ENCODE measurements at regions not wholly inside any gene's neighbourhood (a gene's known extent, or its start where the extent isn't known, plus 50 kb on each side); places are given as distances from the start of the nearest gene placed in this dataset.

GRCh38 chrX:145484740-145485139 lies 237.4 kb downstream of the SPANXN1 start:
- no peak overlapping the region for H2BK5ac ChIP-seq (ENCODE audit: low read depth, low read length, poor library complexity, severe bottlenecking)
- H3K27me3 ChIP-seq (ENCODE audit: control insufficient read depth in 1 of 2, insufficient read depth in 1 of 2, low read length in 2 of 2): no peaks in the 10 kb centered on the region
- H2BK15ac ChIP-seq (ENCODE audit: low read depth, poor library complexity, severe bottlenecking): no peak overlapping the region
- H3K9ac ChIP-seq (ENCODE audit: low read length): no peak overlapping the region
- no peak overlapping the region for H2BK12ac ChIP-seq (ENCODE audit: low read length in 2 of 2)
- H2AK5ac ChIP-seq (ENCODE audit: low read length, severe bottlenecking): no peak overlapping the region
- no peaks in the 10 kb centered on the region for H3K79me1 ChIP-seq (replicated peaks; ENCODE audit: low read length, poor library complexity, severe bottlenecking)
- H3K4me1 ChIP-seq (ENCODE audit: control insufficient read depth, insufficient read depth, low read depth, low read length): no peaks in the 10 kb centered on the region
- H3K4me2 ChIP-seq (ENCODE audit: low read length, poor library complexity, severe bottlenecking): no peak overlapping the region
- no peak overlapping the region for H2AFZ ChIP-seq (ENCODE audit: low read depth, low read length)
- no peak overlapping the region for H4K8ac ChIP-seq (ENCODE audit: low read length)
- H3K4ac ChIP-seq (ENCODE audit: low read depth in 1 of 2, low read length in 2 of 2): no peak overlapping the region
- DNase-seq: no peak
- H3K23ac ChIP-seq (ENCODE audit: low read length in 2 of 2): no peak overlapping the region
- H3K36me3 ChIP-seq (ENCODE audit: control insufficient read depth in 1 of 2, insufficient read depth in 2 of 2, low read depth in 1 of 2, low read length in 2 of 2): no peaks in the 10 kb centered on the region
- no peak overlapping the region for H3K14ac ChIP-seq (ENCODE audit: low read length in 2 of 2)
- H2BK120ac ChIP-seq (ENCODE audit: low read depth, low read length): no peak overlapping the region
- peaks cover 8% of the 10 kb centered on the region for H3K9me3 ChIP-seq (ENCODE audit: control insufficient read depth, low read length)
- H3K4me3 ChIP-seq (ENCODE audit: insufficient read depth in 1 of 2, low read depth in 1 of 2, low read length in 2 of 2): no peak overlapping the region
- no peak overlapping the region for H3K18ac ChIP-seq (ENCODE audit: low read depth in 1 of 2, low read length in 2 of 2)
- H4K91ac ChIP-seq (ENCODE audit: low read length): no peak overlapping the region
- no peak overlapping the region for H3K27ac ChIP-seq (ENCODE audit: low read length, poor library complexity, severe bottlenecking)

GRCh38 chrX:145502670-145503069 lies 255.4 kb downstream of the SPANXN1 start:
- Histone ChIP-seq H3K9ac (ENCODE audit: low read length) (no peak overlapping the region), H2BK12ac (ENCODE audit: low read length in 2 of 2) (no peak overlapping the region), H4K91ac (ENCODE audit: low read length) (no peak overlapping the region), H2AK5ac (ENCODE audit: low read length, severe bottlenecking) (no peak overlapping the region), H3K27me3 (ENCODE audit: control insufficient read depth in 1 of 2, insufficient read depth in 1 of 2, low read length in 2 of 2) (no peaks in the 10 kb centered on the region), H2BK15ac (ENCODE audit: low read depth, poor library complexity, severe bottlenecking) (no peak overlapping the region), H3K14ac (ENCODE audit: low read length in 2 of 2) (no peak overlapping the region), H3K4ac (ENCODE audit: low read depth in 1 of 2, low read length in 2 of 2) (no peak overlapping the region), H3K27ac (ENCODE audit: low read length, poor library complexity, severe bottlenecking) (no peak overlapping the region), H3K9me3 (ENCODE audit: control insufficient read depth, low read length) (peaks cover 6% of the 10 kb centered on the region), H2AFZ (ENCODE audit: low read depth, low read length) (no peak overlapping the region), H3K36me3 (ENCODE audit: control insufficient read depth in 1 of 2, insufficient read depth in 2 of 2, low read depth in 1 of 2, low read length in 2 of 2) (no peaks in the 10 kb centered on the region), H4K8ac (ENCODE audit: low read length) (no peak overlapping the region), H3K23ac (ENCODE audit: low read length in 2 of 2) (no peak overlapping the region), H2BK5ac (ENCODE audit: low read depth, low read length, poor library complexity, severe bottlenecking) (no peak overlapping the region), H3K18ac (ENCODE audit: low read depth in 1 of 2, low read length in 2 of 2) (no peak overlapping the region), H3K4me2 (ENCODE audit: low read length, poor library complexity, severe bottlenecking) (no peak overlapping the region), H3K79me1 (replicated peaks; ENCODE audit: low read length, poor library complexity, severe bottlenecking) (no peaks in the 10 kb centered on the region), H3K4me3 (ENCODE audit: insufficient read depth in 1 of 2, low read depth in 1 of 2, low read length in 2 of 2) (no peak overlapping the region), H2BK120ac (ENCODE audit: low read depth, low read length) (no peak overlapping the region), H3K4me1 (ENCODE audit: control insufficient read depth, insufficient read depth, low read depth, low read length) (no peaks in the 10 kb centered on the region)
- WGBS: 63% methylated on average over 3 of the region's 4 CpGs
- no peak for DNase-seq

GRCh38 chrX:145506214-145506613 lies 258.9 kb downstream of the SPANXN1 start:
- Histone ChIP-seq H2BK5ac (ENCODE audit: low read depth, low read length, poor library complexity, severe bottlenecking) (no peak overlapping the region), H3K14ac (ENCODE audit: low read length in 2 of 2) (no peak overlapping the region), H3K4ac (ENCODE audit: low read depth in 1 of 2, low read length in 2 of 2) (no peak overlapping the region), H3K9me3 (ENCODE audit: control insufficient read depth, low read length) (no peaks in the 10 kb centered on the region), H2BK120ac (ENCODE audit: low read depth, low read length) (no peak overlapping the region), H3K79me1 (replicated peaks; ENCODE audit: low read length, poor library complexity, severe bottlenecking) (no peaks in the 10 kb centered on the region), H2AK5ac (ENCODE audit: low read length, severe bottlenecking) (no peak overlapping the region), H3K27me3 (ENCODE audit: control insufficient read depth in 1 of 2, insufficient read depth in 1 of 2, low read length in 2 of 2) (no peaks in the 10 kb centered on the region), H3K4me1 (ENCODE audit: control insufficient read depth, insufficient read depth, low read depth, low read length) (no peaks in the 10 kb centered on the region), H3K4me2 (ENCODE audit: low read length, poor library complexity, severe bottlenecking) (no peak overlapping the region), H2BK12ac (ENCODE audit: low read length in 2 of 2) (no peak overlapping the region), H3K9ac (ENCODE audit: low read length) (no peak overlapping the region), H4K91ac (ENCODE audit: low read length) (no peak overlapping the region), H2BK15ac (ENCODE audit: low read depth, poor library complexity, severe bottlenecking) (no peak overlapping the region), H3K27ac (ENCODE audit: low read length, poor library complexity, severe bottlenecking) (no peak overlapping the region), H4K8ac (ENCODE audit: low read length) (no peak overlapping the region), H3K23ac (ENCODE audit: low read length in 2 of 2) (no peak overlapping the region), H3K4me3 (ENCODE audit: insufficient read depth in 1 of 2, low read depth in 1 of 2, low read length in 2 of 2) (no peak overlapping the region), H3K36me3 (ENCODE audit: control insufficient read depth in 1 of 2, insufficient read depth in 2 of 2, low read depth in 1 of 2, low read length in 2 of 2) (no peaks in the 10 kb centered on the region), H2AFZ (ENCODE audit: low read depth, low read length) (no peak overlapping the region), H3K18ac (ENCODE audit: low read depth in 1 of 2, low read length in 2 of 2) (no peak overlapping the region)
- 66% methylated on average over 2 of the region's 5 CpGs for WGBS
- no peak for DNase-seq

GRCh38 chrX:145524931-145525330 lies 277.6 kb downstream of the SPANXN1 start:
- no peaks in the 10 kb centered on the region for H3K36me3 ChIP-seq (ENCODE audit: control insufficient read depth in 1 of 2, insufficient read depth in 2 of 2, low read depth in 1 of 2, low read length in 2 of 2)
- H3K4ac ChIP-seq (ENCODE audit: low read depth in 1 of 2, low read length in 2 of 2): no peak overlapping the region
- H3K9ac ChIP-seq (ENCODE audit: low read length): no peak overlapping the region
- no peak overlapping the region for H2BK15ac ChIP-seq (ENCODE audit: low read depth, poor library complexity, severe bottlenecking)
- H3K27me3 ChIP-seq (ENCODE audit: control insufficient read depth in 1 of 2, insufficient read depth in 1 of 2, low read length in 2 of 2): no peaks in the 10 kb centered on the region
- H3K14ac ChIP-seq (ENCODE audit: low read length in 2 of 2): no peak overlapping the region
- no peak overlapping the region for H2BK5ac ChIP-seq (ENCODE audit: low read depth, low read length, poor library complexity, severe bottlenecking)
- no peak overlapping the region for H2BK120ac ChIP-seq (ENCODE audit: low read depth, low read length)
- H3K4me1 ChIP-seq (ENCODE audit: control insufficient read depth, insufficient read depth, low read depth, low read length): no peaks in the 10 kb centered on the region
- no peak overlapping the region for H3K18ac ChIP-seq (ENCODE audit: low read depth in 1 of 2, low read length in 2 of 2)
- H2AK5ac ChIP-seq (ENCODE audit: low read length, severe bottlenecking): no peak overlapping the region
- no peak overlapping the region for H3K4me2 ChIP-seq (ENCODE audit: low read length, poor library complexity, severe bottlenecking)
- no peak overlapping the region for H3K23ac ChIP-seq (ENCODE audit: low read length in 2 of 2)
- no peak for DNase-seq
- H4K8ac ChIP-seq (ENCODE audit: low read length): no peak overlapping the region
- WGBS: 81% methylated on average over 5 of the region's 5 CpGs
- no peak overlapping the region for H4K91ac ChIP-seq (ENCODE audit: low read length)
- no peak overlapping the region for H2AFZ ChIP-seq (ENCODE audit: low read depth, low read length)
- no peak overlapping the region for H3K27ac ChIP-seq (ENCODE audit: low read length, poor library complexity, severe bottlenecking)
- H3K9me3 ChIP-seq (ENCODE audit: control insufficient read depth, low read length): no peaks in the 10 kb centered on the region
- no peaks in the 10 kb centered on the region for H3K79me1 ChIP-seq (replicated peaks; ENCODE audit: low read length, poor library complexity, severe bottlenecking)
- no peak overlapping the region for H3K4me3 ChIP-seq (ENCODE audit: insufficient read depth in 1 of 2, low read depth in 1 of 2, low read length in 2 of 2)
- no peak overlapping the region for H2BK12ac ChIP-seq (ENCODE audit: low read length in 2 of 2)
